DND-41 (cell line): ENCODE measurements at regions not wholly inside any gene's neighbourhood (a gene's known extent, or its start where the extent isn't known, plus 50 kb on each side); places are given as distances from the start of the nearest gene placed in this dataset.

Source experiments
- ATAC-seq: fragments of 200-7000 bp; cut with Tn5 transposase; 3 replicates; pipeline ENCODE4 v1.9.1; 2021; ENCODE audit warnings: low read depth; ENCODE audit not compliant: insufficient read depth
- DNase-seq: peaks from one replicate; pipeline ENCODE4 v3.0.0-alpha.2; 2020
- H2AFZ ChIP-seq: 2 replicates; pipeline ENCODE4 v1.6.0; 2012; ENCODE audit warnings: low read depth, low read length
- H3K27ac ChIP-seq: 2 replicates; pipeline ENCODE4 v1.5.1; 2012; ENCODE audit warnings: low read length, inconsistent platforms
- H3K27me3 ChIP-seq: fragments of 200-600 bp; sonication (generic); 2 replicates; pipeline ENCODE4 v1.6.0; 2012; ENCODE audit warnings: low read length, mild to moderate bottlenecking, inconsistent platforms; ENCODE audit not compliant: insufficient read depth, poor library complexity
- H3K36me3 ChIP-seq: 2 replicates; pipeline ENCODE4 v1.5.1; 2012; ENCODE audit warnings: low read length, inconsistent platforms; ENCODE audit not compliant: insufficient read depth
- H3K4me1 ChIP-seq: 2 replicates; pipeline ENCODE4 v1.5.1; 2012; ENCODE audit warnings: mild to moderate bottlenecking, low read length; ENCODE audit not compliant: insufficient read depth
- H3K4me2 ChIP-seq: 2 replicates; pipeline ENCODE4 v1.6.0; 2012; ENCODE audit warnings: mild to moderate bottlenecking, moderate library complexity, low read length, inconsistent platforms; ENCODE audit not compliant: insufficient read depth
- H3K4me3 ChIP-seq, 2 experiments: fragments of 200-600 bp in 1 of 2; shearing (Covaris generic) in 1 of 2; 2 replicates each; pipeline ENCODE4 v1.5.1; 2012 to 2016; ENCODE audit warnings: inconsistent platforms in 2 of 2, low read length in 2 of 2, mild to moderate bottlenecking in 2 of 2, low read depth in 1 of 2, moderate library complexity in 1 of 2
- H3K79me2 ChIP-seq: 2 replicates; pipeline ENCODE4 v1.6.0; 2012; ENCODE audit warnings: low read length, inconsistent platforms; ENCODE audit not compliant: insufficient read depth
- H3K9ac ChIP-seq: 2 replicates; pipeline ENCODE4 v1.6.0; 2012; ENCODE audit warnings: low read depth, mild to moderate bottlenecking, inconsistent platforms, low read length, moderate library complexity
- H3K9me3 ChIP-seq: 2 replicates; pipeline ENCODE4 v1.5.1; 2012; ENCODE audit warnings: low read length, moderate library complexity, mild to moderate bottlenecking, inconsistent platforms; ENCODE audit not compliant: insufficient read depth, severe bottlenecking
- H4K20me1 ChIP-seq: 2 replicates; pipeline ENCODE4 v1.6.0; 2012; ENCODE audit warnings: low read length; ENCODE audit not compliant: insufficient read depth
- EZH2 ChIP-seq: IDR thresholded peaks from 3 replicates; pipeline ENCODE4 v1.6.1; 2012; ENCODE audit warnings: borderline replicate concordance, low read depth, mild to moderate bottlenecking, moderate library complexity, low read length, inconsistent platforms; ENCODE audit not compliant: severe bottlenecking
- TF ChIP-seq, protein P1 (sequence below): IDR thresholded peaks from 2 replicates; pipeline ENCODE4 v1.5.1; 2012; ENCODE audit warnings: borderline replicate concordance, low read length, moderate library complexity, mild to moderate bottlenecking; ENCODE audit not compliant: poor library complexity, severe bottlenecking; ENCODE audit errors: extremely low read depth

DNA sequence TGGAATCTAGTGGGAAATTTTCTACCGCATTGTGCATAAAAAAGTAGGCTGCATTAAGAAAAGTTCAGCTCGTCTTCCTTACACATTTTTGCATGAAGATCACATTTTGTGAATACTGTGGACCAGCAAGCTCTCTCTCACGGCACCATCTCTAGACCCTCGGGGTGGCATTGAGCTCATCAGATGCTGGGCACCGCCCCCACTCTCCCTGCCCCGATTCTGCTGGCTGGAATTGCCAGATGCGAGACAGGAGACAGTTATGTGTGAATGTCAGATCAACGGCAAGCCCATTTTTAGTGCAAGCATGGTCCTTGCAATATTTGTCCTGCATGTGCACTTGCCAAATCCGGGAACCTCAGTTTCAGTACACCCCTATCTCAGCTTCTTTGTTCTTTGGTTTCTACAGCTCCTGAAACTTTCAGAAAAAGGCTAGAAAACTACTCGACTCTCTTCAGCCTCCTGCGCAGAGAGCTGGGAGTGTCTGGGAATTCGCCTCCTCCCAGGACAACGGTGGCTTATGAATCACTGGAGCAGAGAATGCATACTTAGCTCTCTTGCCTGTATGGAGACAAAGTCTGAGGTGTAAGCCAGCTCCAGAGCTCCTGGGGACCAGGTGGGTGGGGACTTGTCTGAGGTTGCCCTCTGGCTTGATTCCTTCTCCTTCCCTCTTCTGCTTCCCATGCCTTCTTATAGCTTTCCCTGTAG is 285.2 kb upstream of the ATP10A start:
- Histone ChIP-seq H3K4me3 (no peak overlapping the region), H3K27me3 (no peaks in the 10 kb centered on the region), H2AFZ (no peak overlapping the region), H4K20me1 (no peaks in the 10 kb centered on the region), H3K9ac (no peak overlapping the region), H3K4me2 (no peak overlapping the region), H3K79me2 (no peaks in the 10 kb centered on the region), H3K9me3 (no peaks in the 10 kb centered on the region), H3K36me3 (no peaks in the 10 kb centered on the region), H3K27ac (no peak overlapping the region), H3K4me1 (no peaks in the 10 kb centered on the region)
- TF ChIP-seq, protein P1, sequence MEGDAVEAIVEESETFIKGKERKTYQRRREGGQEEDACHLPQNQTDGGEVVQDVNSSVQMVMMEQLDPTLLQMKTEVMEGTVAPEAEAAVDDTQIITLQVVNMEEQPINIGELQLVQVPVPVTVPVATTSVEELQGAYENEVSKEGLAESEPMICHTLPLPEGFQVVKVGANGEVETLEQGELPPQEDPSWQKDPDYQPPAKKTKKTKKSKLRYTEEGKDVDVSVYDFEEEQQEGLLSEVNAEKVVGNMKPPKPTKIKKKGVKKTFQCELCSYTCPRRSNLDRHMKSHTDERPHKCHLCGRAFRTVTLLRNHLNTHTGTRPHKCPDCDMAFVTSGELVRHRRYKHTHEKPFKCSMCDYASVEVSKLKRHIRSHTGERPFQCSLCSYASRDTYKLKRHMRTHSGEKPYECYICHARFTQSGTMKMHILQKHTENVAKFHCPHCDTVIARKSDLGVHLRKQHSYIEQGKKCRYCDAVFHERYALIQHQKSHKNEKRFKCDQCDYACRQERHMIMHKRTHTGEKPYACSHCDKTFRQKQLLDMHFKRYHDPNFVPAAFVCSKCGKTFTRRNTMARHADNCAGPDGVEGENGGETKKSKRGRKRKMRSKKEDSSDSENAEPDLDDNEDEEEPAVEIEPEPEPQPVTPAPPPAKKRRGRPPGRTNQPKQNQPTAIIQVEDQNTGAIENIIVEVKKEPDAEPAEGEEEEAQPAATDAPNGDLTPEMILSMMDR, result no peak
- no peak for TF ChIP-seq EZH2
- ATAC-seq, result no peak
- DNase-seq, result no peak

DNA sequence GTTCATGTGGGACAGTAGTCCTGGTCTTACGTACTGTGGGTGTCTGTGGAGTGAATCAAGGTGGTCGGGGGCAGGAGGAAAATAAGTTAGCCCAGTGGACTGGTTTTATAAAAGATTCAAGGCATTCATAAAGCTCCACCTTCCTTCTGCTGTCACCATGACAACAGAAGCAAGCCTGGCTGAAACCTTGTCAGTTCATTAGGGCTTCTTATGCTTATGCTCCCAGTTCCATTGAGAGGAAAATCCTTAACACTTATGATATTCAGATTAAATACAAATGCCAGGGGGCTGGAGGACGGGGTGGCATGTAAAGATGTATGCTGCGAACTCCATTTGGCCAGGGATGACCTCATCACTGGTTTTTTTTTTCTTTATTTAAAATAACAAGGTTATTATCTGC is 283.1 kb upstream of the ATP10A start:
- Histone ChIP-seq H3K79me2 (no peaks in the 10 kb centered on the region), H3K4me3 (no peak overlapping the region), H3K27me3 (no peaks in the 10 kb centered on the region), H3K9me3 (no peaks in the 10 kb centered on the region), H3K27ac (no peak overlapping the region), H3K4me2 (no peak overlapping the region), H3K9ac (no peak overlapping the region), H2AFZ (no peak overlapping the region), H4K20me1 (no peaks in the 10 kb centered on the region), H3K4me1 (no peaks in the 10 kb centered on the region), H3K36me3 (no peaks in the 10 kb centered on the region)
- no peak for DNase-seq
- ATAC-seq, result no peak
- no peak for TF ChIP-seq EZH2
- TF ChIP-seq, protein P1, result no peak

DNA sequence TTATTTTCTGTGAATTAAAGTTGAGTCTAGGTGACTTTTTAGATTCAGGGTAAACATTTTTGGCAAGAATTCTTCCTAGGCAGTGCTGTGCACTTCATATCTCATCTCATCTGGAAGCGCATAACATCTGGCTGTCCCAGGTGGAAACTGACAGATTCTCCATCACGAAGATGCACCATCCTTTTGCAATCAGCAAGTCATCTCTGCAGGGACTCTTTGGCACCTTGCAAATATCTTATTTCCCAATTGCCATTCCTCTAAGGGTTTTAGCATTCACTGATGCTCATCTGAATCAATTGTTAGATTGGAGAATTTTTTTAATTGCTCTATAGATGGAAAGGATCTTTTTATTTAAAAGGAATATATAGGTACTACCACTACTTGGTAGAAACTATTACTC is 282.7 kb upstream of the ATP10A start:
- H3K36me3 ChIP-seq, result no peaks in the 10 kb centered on the region
- H2AFZ ChIP-seq, result no peak overlapping the region
- DNase-seq (no peak), ATAC-seq (no peak)
- no peak overlapping the region for H3K4me3 ChIP-seq
- H3K9me3 ChIP-seq, result no peaks in the 10 kb centered on the region
- no peak overlapping the region for H3K27ac ChIP-seq
- H3K4me2 ChIP-seq, result no peak overlapping the region
- TF ChIP-seq, protein P1, result no peak
- TF ChIP-seq EZH2, result no peak
- no peaks in the 10 kb centered on the region for H3K27me3 ChIP-seq
- H3K79me2 ChIP-seq, result no peaks in the 10 kb centered on the region
- H4K20me1 ChIP-seq, result no peaks in the 10 kb centered on the region
- no peaks in the 10 kb centered on the region for H3K4me1 ChIP-seq
- no peak overlapping the region for H3K9ac ChIP-seq

DNA sequence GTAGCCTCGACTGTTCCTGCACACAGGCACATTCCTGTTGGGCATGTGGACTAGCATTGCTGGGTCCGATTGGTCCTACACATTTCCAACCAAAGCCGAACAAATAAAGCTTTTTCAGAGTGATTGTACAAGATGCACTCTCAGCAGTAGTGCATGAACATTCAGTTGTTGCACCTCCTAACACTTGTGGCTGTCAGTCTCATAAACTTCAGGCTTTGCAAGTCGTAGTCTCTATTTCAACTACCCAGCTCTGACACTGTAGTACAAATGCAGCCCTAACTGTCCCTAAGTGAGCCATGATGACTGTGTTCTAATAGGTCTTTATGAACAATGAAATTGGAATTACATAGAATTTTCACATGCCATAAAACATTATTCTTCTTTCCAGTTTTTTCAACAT is 281.7 kb upstream of the ATP10A start:
- Histone ChIP-seq H3K9ac (no peak overlapping the region), H3K4me2 (no peak overlapping the region), H3K4me1 (no peaks in the 10 kb centered on the region), H4K20me1 (no peaks in the 10 kb centered on the region), H3K9me3 (no peaks in the 10 kb centered on the region), H3K27ac (no peak overlapping the region), H3K79me2 (no peaks in the 10 kb centered on the region), H3K36me3 (no peaks in the 10 kb centered on the region), H3K4me3 (no peak overlapping the region), H3K27me3 (no peaks in the 10 kb centered on the region), H2AFZ (no peak overlapping the region)
- DNase-seq (no peak), ATAC-seq (no peak)
- TF ChIP-seq EZH2, result no peak
- TF ChIP-seq, protein P1, result no peak
